HG03060 (cell line): ENCODE measurements at regions not wholly inside any gene's neighbourhood (a gene's known extent, or its start where the extent isn't known, plus 50 kb on each side); places are given as distances from the start of the nearest gene placed in this dataset.
"Not testable (repeated sequence)": the region's sequence is repeated elsewhere in the genome, so short reads cannot be mapped to it uniquely, and the experiment has no call there.

Experiments
- ATAC-seq: cut with Tn5 transposase; IDR thresholded peaks from one replicate; pipeline ENCODE4 v1.9.1; 2021; ENCODE audit warnings: low read depth, moderate number of reproducible peaks; ENCODE audit not compliant: unreplicated experiment

DNA sequence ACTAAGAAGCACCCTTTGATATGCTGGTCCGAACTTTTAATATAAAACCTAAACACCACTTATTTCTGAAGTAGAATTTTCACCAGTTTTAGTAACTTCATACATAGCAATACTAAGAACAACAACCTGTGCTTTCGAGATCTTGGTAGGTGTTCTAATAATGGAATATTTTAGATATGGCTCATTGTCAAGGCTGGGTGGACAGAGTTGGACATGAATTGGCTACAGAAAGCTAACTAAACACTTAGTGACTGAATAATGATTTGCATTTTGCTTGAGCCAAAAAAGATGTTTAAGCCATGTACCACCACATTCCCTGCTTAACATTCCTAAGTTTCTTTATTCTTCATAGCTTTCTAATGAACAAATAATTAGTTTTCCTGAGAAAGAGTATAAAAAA lies 344.3 kb upstream of the SGCG start:
- no peak for ATAC-seq

- no peak for ATAC-seq
Observed at GRCh38 chr13:22837980-22838647, 342.7 kb upstream of the SGCG start.

- no peak for ATAC-seq
Observed at GRCh38 chr13:22839603-22840530, 340.9 kb upstream of the SGCG start.

- ATAC-seq = no peak
Observed at GRCh38 chr13:22846551-22846950, 334.2 kb upstream of the SGCG start.

DNA sequence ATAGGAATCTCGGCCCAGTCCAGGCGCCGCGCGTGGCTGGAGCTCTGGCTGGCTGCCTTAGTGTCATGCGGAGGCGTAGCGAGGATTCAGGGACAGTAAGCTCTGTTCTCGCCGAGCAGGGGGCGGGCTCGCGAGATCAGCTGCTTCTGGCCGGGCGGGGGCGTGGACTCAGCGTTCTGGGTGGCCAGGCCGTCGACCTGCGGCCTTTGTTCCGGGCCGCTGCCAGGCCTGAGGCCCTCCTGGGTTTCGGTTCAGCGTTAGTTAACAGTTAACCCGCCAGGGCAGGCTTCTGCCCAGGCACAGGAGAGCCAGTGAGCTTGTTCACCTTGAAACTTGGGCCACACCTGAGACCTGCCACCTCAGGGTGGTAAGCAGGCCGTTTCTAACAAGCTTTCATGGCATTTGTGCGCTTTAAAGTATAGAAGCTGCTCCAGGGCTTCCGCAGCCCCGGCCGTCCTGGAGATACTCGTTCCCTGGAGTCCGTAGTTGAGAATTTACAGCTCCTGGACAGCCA lies 332.2 kb upstream of the SGCG start:
- no peak for ATAC-seq

DNA sequence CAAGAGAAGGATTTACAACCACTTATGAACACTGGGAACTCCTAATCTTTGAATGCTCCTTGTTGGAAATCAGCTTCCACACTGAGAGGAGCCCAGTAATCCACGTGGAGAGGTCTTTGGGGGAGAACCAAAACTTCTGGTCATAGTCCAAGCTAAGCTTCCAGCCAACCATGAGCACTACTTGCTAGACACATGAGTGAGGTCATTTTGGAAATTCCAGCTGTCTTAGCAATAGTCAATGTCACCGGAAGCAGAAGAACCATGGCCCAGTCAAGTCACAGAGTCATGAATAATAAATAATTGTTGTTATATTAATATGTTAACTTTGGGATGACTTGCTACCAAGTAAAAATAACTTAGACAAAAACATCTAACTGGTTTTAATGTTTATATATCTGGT lies 324.9 kb upstream of the SGCG start:
- no peak for ATAC-seq

DNA sequence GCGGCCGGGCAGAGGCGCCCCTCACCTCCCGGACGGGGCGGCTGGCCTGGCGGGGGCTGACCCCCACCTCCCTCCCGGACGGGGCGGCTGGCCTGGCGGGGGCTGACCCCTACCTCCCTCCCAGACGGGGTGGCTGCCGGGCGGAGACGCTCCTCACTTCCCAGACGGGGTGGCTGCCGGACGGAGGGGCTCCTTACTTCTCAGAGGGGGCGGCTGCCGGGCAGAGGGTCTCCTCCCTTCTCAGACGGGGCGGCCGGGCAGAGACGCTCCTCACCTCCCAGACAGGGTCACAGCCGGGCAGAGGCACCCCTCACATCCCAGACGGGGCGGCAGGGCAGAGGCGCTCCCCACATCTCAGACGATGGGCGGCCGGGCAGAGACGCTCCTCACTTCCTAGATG lies 321.8 kb upstream of the SGCG start:
- ATAC-seq = not testable (repeated sequence)

GRCh38 chr13:22859411-22859810 lies 321.4 kb upstream of the SGCG start:
- ATAC-seq = not testable (repeated sequence)

DNA sequence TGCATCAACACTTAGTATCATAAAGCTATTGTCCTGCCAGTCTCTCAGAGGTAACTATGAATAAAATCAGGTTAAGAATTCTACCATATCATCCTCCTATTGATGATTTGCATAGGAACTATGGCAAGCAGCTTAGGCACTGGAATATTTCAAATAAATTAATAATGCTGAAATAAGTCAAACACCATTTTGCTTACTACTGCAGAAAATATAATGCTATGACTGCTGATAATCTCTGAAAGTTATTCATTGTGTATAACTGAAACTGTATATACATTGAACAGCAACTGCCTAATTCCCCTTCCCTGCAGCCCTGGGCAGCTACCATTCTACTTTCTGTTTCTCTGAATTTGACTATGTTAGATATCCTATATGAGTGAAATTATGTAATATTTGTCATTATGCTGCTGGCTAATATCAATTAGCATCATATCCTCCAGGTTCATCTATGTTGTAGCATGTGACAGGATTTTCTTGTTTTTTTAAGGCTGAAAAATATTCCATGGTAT lies 318.8 kb upstream of the SGCG start:
- no peak for ATAC-seq

- ATAC-seq = no peak
Observed at GRCh38 chr13:22862478-22862877, 318.3 kb upstream of the SGCG start.

GRCh38 chr13:22866221-22866620 lies 314.6 kb upstream of the SGCG start:
- no peak for ATAC-seq

DNA sequence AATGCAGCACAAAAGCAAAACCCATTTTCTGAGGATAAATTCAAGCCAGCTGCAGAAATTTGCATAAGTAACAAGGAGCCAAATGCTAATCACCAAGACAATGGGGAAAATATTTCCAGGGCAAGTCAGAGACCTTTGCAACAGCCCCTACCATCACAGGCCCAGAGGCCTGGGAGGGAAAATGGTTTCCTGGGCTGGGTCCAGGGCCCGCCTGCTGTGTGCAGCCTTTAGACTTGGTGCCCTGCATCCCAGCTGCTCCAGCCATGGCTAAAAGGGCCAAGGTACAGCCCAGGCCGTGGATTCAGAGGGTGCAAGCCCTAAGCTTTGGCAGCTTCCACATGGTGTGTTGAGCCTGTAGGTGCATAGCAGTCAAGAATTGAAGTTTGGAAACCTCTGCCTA lies 309.5 kb upstream of the SGCG start:
- ATAC-seq = no peak

DNA sequence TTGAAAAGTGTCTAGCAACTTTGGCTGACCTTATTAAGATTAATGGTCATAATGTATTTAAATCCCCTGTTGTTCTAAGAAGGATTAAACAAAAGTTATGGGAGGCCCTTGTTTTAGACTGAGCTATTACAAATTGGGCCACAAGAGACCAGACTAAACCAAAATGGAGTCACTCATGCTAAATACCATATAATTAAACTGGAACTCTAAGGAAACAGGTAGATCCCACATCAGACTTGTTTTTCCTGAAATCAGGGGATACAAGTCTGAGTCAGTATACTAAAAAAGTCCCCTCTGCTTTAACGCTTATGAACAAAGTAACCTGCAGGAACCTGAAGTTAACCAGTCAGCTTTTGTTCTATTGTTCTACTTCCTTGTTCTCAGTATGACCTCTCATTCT lies 305.9 kb upstream of the SGCG start:
- no peak for ATAC-seq

GRCh38 chr13:22877421-22877820 lies 303.4 kb upstream of the SGCG start:
- ATAC-seq = no peak

DNA sequence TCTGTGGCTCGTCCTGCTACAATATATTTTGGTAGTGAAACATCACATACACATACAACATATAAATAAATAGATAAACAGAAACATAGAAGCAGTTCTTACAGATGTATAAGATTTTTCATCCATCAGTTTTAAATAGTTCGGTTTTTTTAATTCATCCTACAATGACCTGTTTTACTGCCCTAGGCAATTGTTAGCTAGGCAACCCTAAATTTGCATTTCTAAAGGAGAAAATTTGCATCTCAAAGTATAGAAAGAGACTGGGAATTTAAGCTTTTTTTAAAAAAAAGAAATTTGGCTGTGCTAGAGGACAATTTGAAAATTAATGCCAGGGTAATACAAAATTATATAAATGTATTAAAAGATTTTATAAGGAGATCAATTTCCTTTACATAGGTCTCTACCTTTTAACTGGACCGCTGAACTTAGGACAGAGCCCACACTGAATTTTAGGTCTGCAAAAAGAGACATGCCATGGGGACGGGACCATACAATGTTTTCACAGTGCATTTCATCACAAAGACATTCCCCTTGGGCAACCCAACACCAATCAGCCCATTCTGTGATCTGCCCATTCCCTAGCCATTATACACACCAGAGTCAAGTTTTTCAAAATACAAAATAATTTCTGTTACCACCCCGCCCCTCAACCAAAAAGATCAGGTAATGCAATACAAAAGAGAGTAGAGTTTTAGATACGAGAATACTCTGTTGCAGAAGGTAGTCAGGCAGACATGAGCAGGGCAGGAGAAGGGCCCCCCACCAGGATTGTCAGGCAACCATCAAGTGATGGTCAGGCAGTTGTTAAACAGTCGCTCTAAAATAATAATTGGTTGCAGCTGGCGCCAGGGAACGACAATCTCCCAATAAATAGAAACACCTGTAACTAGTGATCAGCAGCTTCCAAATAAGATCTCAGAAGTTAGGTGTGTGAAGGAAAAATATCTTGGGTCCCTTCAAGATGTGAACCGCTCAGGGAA lies 299.7 kb upstream of the SGCG start:
- no peak for ATAC-seq

DNA sequence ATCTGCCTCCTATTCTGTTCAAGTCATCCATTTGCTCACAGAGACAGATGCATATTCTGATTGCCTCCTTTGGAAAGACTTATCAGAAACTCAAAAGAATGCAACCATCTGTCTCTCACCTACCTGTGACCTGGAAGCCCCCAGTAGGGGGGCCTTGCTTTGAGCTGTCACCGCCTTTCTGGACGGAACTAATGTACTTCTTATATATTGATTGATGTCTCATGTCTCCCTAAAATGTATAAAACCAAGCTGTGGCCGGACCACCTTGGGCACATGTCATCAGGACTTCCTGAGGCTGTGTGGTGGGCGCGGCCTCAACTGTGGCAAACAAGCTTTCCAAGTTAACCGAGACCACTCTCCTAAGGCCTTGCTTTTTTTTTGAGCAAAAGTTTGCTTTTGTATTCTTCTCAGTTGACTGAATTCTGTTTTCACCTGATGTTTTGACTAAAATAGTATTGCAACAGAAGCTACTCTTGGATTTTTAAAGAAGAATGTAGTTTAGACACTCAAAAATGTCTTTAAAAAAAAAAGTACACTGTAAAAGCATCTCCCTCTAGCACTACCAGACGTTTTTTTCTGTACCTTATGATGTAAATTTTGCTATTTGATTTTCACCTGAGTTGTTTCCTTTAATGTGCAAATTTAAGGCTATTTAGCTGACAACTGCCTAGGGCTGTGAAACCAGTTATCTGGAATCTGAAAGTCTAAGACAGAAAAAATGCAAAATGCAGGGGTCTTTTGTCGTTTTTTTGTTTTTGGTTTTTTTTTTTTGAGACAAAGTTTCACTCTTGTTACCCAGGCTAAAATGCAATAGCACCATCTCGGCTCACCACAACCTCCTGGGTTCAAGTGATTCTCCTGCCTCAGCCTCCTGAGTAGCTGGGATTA lies 298.8 kb upstream of the SGCG start:
- not testable (repeated sequence) for ATAC-seq

- ATAC-seq = no peak
Observed at GRCh38 chr13:22883262-22883840, 297.4 kb upstream of the SGCG start.

- ATAC-seq = no peak
Observed at GRCh38 chr13:22883956-22884355, 296.8 kb upstream of the SGCG start.

- not testable (repeated sequence) for ATAC-seq
Observed at GRCh38 chr13:22886061-22886460, 294.7 kb upstream of the SGCG start.
